H9 (cell line): ENCODE measurements at regions not wholly inside any gene's neighbourhood (a gene's known extent, or its start where the extent isn't known, plus 50 kb on each side); places are given as distances from the start of the nearest gene placed in this dataset.

Source experiments
- DNase-seq: peaks from one replicate; pipeline ENCODE4 v3.0.0-alpha.2; 2017
- H2AFZ ChIP-seq: one replicate; pipeline ENCODE4 v1.6.1; 2013; ENCODE audit warnings: mild to moderate bottlenecking, low read length, control low read depth, moderate library complexity
- H2AK5ac ChIP-seq: 2 replicates; pipeline ENCODE4 v1.6.1; 2013; ENCODE audit warnings: low read length, control low read depth, mixed read lengths; ENCODE audit not compliant: insufficient read length
- H2BK120ac ChIP-seq: one replicate; pipeline ENCODE4 v1.6.1; 2013; ENCODE audit warnings: low read depth, mild to moderate bottlenecking, low read length, control low read depth, inconsistent platforms; ENCODE audit not compliant: poor library complexity, severe bottlenecking
- H2BK12ac ChIP-seq: 2 replicates; pipeline ENCODE4 v1.6.1; 2013; ENCODE audit warnings: low read length, control low read depth, mixed read lengths, low read depth; ENCODE audit not compliant: insufficient read length
- H2BK15ac ChIP-seq: 2 replicates; pipeline ENCODE4 v1.6.1; 2013; ENCODE audit warnings: low read depth, low read length, control low read depth
- H2BK20ac ChIP-seq: one replicate; pipeline ENCODE4 v1.6.1; 2013; ENCODE audit warnings: low read depth, mild to moderate bottlenecking, low read length, control low read depth, inconsistent platforms; ENCODE audit not compliant: poor library complexity, severe bottlenecking
- H2BK5ac ChIP-seq: 2 replicates; pipeline ENCODE4 v1.6.1; 2013; ENCODE audit warnings: low read length, control low read depth, mixed read lengths; ENCODE audit not compliant: insufficient read length
- H3K14ac ChIP-seq: 2 replicates; pipeline ENCODE4 v1.6.1; 2013; ENCODE audit warnings: low read length, control low read depth; ENCODE audit not compliant: insufficient read depth
- H3K18ac ChIP-seq: 2 replicates; pipeline ENCODE4 v1.6.1; 2013; ENCODE audit warnings: low read depth, mild to moderate bottlenecking, mixed read lengths, low read length, control low read depth; ENCODE audit not compliant: insufficient read length
- H3K23ac ChIP-seq: 2 replicates; pipeline ENCODE4 v1.6.1; 2013; ENCODE audit warnings: low read length, control low read depth, mixed read lengths, low read depth; ENCODE audit not compliant: insufficient read length
- H3K23me2 ChIP-seq: 2 replicates; pipeline ENCODE4 v1.6.1; 2013; ENCODE audit warnings: low read depth, mild to moderate bottlenecking, mixed read lengths, low read length, control low read depth; ENCODE audit not compliant: insufficient read length, poor library complexity, severe bottlenecking
- H3K27ac ChIP-seq: 2 replicates; pipeline ENCODE4 v1.5.1; 2013; ENCODE audit warnings: low read length, control low read depth, mixed read lengths, low read depth; ENCODE audit not compliant: insufficient read length
- H3K27me3 ChIP-seq: 2 replicates; pipeline ENCODE4 v1.6.1; 2013; ENCODE audit warnings: low read length, control low read depth, inconsistent platforms; ENCODE audit not compliant: insufficient read depth
- H3K4ac ChIP-seq: 2 replicates; pipeline ENCODE4 v1.6.1; 2013; ENCODE audit warnings: low read depth, mild to moderate bottlenecking, control low read depth, inconsistent platforms, low read length, moderate library complexity
- H3K4me1 ChIP-seq: 2 replicates; pipeline ENCODE4 v1.6.1; 2013; ENCODE audit warnings: low read length, control low read depth, inconsistent platforms; ENCODE audit not compliant: insufficient read depth
- H3K4me2 ChIP-seq: 2 replicates; pipeline ENCODE4 v1.6.1; 2013; ENCODE audit warnings: low read length, control low read depth, mixed read lengths; ENCODE audit not compliant: insufficient read length, insufficient read depth
- H3K56ac ChIP-seq: 2 replicates; pipeline ENCODE4 v1.6.1; 2013; ENCODE audit warnings: low read depth, mild to moderate bottlenecking, mixed read lengths, low read length, control low read depth; ENCODE audit not compliant: insufficient read length
- H3K79me1 ChIP-seq: 2 replicates; pipeline ENCODE4 v1.6.1; 2013; ENCODE audit warnings: low read depth, mild to moderate bottlenecking, moderate library complexity, low read length, control low read depth, inconsistent platforms; ENCODE audit not compliant: insufficient read depth, poor library complexity, severe bottlenecking
- H3K79me2 ChIP-seq: 2 replicates; pipeline ENCODE4 v1.6.1; 2013; ENCODE audit warnings: low read length, control low read depth, inconsistent platforms; ENCODE audit not compliant: insufficient read depth
- H3K9ac ChIP-seq: 2 replicates; pipeline ENCODE4 v1.6.1; 2013; ENCODE audit warnings: low read length, control low read depth, mixed read lengths; ENCODE audit not compliant: insufficient read length; ENCODE audit errors: extremely low read depth
- H3K9me3 ChIP-seq: one replicate; pipeline ENCODE4 v1.6.1; 2013; ENCODE audit warnings: low read depth, low read length, inconsistent platforms; ENCODE audit not compliant: control insufficient read depth
- H3T11ph ChIP-seq: one replicate; pipeline ENCODE4 v1.6.1; 2013; ENCODE audit warnings: mild to moderate bottlenecking, low read length, control low read depth, inconsistent platforms
- H4K20me1 ChIP-seq: one replicate; pipeline ENCODE4 v1.6.1; 2013; ENCODE audit not compliant: control insufficient read depth, insufficient read length, insufficient read depth
- H4K5ac ChIP-seq: 2 replicates; pipeline ENCODE4 v1.6.1; 2013; ENCODE audit warnings: low read depth, mild to moderate bottlenecking, mixed read lengths, low read length, control low read depth; ENCODE audit not compliant: insufficient read length
- H4K8ac ChIP-seq: replicated peaks from 2 replicates; pipeline ENCODE4 v1.6.1; 2013; ENCODE audit warnings: low read length, control low read depth, mixed read lengths, low read depth; ENCODE audit not compliant: insufficient read length
- H4K91ac ChIP-seq: 2 replicates; pipeline ENCODE4 v1.6.1; 2013; ENCODE audit warnings: low read depth, mild to moderate bottlenecking, moderate library complexity, mixed read lengths, low read length, control low read depth; ENCODE audit not compliant: insufficient read length
- H3K27ac Mint-ChIP-seq, 3 experiments: 2 replicates in 2 of 3; 3 replicates in 1 of 3; pipeline ENCODE4 v1.8.0; 2020 to 2021; ENCODE audit warnings: mixed read lengths in 3 of 3, mild to moderate bottlenecking in 1 of 3, moderate library complexity in 1 of 3
- H3K27me3 Mint-ChIP-seq: 2 replicates; pipeline ENCODE4 v1.8.0; 2021; ENCODE audit warnings: low read depth, mild to moderate bottlenecking, moderate library complexity, mixed read lengths
- H3K36me3 Mint-ChIP-seq, 3 experiments: 2 replicates in 2 of 3; 3 replicates in 1 of 3; pipeline ENCODE4 v1.8.0; 2020 to 2021; ENCODE audit warnings: low read depth in 3 of 3, mixed read lengths in 3 of 3; ENCODE audit not compliant: insufficient read depth in 1 of 3
- H3K4me1 Mint-ChIP-seq, 2 experiments: 2 replicates each; pipeline ENCODE4 v1.8.0; 2020; ENCODE audit warnings: mixed read lengths in 2 of 2
- H3K4me3 Mint-ChIP-seq, 2 experiments: 2 replicates in 1 of 2; 3 replicates in 1 of 2; pipeline ENCODE4 v1.8.0; 2020 to 2021; ENCODE audit warnings: mild to moderate bottlenecking in 2 of 2, mixed read lengths in 2 of 2, moderate library complexity in 1 of 2
- H3K9me3 Mint-ChIP-seq, 2 experiments: 2 replicates in 1 of 2; 3 replicates in 1 of 2; pipeline ENCODE4 v1.8.0; 2020; ENCODE audit warnings: mild to moderate bottlenecking in 2 of 2, mixed read lengths in 2 of 2, moderate library complexity in 1 of 2
- WGBS: extraction: QIAGEN DNeasy Blood & Tissue Kit; methylation state at CpG from one replicate; pipeline ENCODE4 v1.1.7; 2013; ENCODE audit warnings: missing lambda C conversion rate, low lambda C conversion rate, mixed read lengths; ENCODE audit not compliant: insufficient read length; ENCODE audit errors: extremely low coverage; 5-methylcytosine and 5-hydroxymethylcytosine counted together
- TF ChIP-seq, protein P1 (sequence below): fragments of 200-600 bp; sonication (generic); conservative IDR thresholded peaks from 3 replicates; pipeline ENCODE4 v1.8.0; 2021; ENCODE audit warnings: antibody characterized with exemption, mild to moderate bottlenecking

DNA sequence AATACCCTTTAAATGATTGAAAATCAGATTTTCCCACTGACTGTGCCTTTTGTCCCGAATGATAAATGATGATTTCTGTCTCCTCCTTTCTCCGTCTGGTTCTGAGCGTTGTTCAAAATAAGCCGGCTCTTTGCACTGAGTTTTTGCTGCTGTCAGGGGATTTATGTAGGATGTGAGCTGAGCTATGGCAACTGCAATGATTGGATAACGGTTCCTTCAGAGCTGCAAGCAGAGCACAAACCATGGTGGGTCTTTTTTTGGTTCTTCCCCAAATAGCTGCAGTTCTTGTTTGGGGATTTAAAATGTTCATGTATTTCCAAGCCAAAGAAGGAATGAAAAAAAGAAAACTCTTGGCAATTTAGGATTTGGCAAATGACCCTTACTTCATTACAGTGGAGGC is 124.5 kb upstream of the CASK start:
- Histone ChIP-seq H4K5ac (no peak overlapping the region), H2BK120ac (no peak overlapping the region), H3K79me2 (no peaks in the 10 kb centered on the region), H2BK20ac (no peak overlapping the region), H3K56ac (no peak overlapping the region), H3K9me3 (no peaks in the 10 kb centered on the region), H3K4ac (no peak overlapping the region), H3K79me1 (no peaks in the 10 kb centered on the region), H4K8ac (no peak overlapping the region), H2AFZ (no peak overlapping the region), H3T11ph (no peak overlapping the region), H3K27ac (no peak overlapping the region), H3K14ac (no peak overlapping the region), H3K18ac (no peak overlapping the region), H4K20me1 (no peaks in the 10 kb centered on the region), H3K9ac (no peak overlapping the region), H2BK5ac (no peak overlapping the region), H3K4me2 (no peak overlapping the region), H3K27me3 (no peaks in the 10 kb centered on the region), H2BK12ac (no peak overlapping the region), H4K91ac (no peak overlapping the region), H2BK15ac (no peak overlapping the region), H3K4me1 (no peaks in the 10 kb centered on the region), H3K23me2 (no peaks in the 10 kb centered on the region), H2AK5ac (no peak overlapping the region), H3K23ac (no peak overlapping the region)
- peaks cover 2% of the 10 kb centered on the region; the same call in 1 of the 2 replicates for H3K27me3 Mint-ChIP-seq
- DNase-seq: no peak
- peaks cover 47 to 50% of the 10 kb centered on the region in 2 experiments for H3K9me3 Mint-ChIP-seq
- TF ChIP-seq, protein P1, sequence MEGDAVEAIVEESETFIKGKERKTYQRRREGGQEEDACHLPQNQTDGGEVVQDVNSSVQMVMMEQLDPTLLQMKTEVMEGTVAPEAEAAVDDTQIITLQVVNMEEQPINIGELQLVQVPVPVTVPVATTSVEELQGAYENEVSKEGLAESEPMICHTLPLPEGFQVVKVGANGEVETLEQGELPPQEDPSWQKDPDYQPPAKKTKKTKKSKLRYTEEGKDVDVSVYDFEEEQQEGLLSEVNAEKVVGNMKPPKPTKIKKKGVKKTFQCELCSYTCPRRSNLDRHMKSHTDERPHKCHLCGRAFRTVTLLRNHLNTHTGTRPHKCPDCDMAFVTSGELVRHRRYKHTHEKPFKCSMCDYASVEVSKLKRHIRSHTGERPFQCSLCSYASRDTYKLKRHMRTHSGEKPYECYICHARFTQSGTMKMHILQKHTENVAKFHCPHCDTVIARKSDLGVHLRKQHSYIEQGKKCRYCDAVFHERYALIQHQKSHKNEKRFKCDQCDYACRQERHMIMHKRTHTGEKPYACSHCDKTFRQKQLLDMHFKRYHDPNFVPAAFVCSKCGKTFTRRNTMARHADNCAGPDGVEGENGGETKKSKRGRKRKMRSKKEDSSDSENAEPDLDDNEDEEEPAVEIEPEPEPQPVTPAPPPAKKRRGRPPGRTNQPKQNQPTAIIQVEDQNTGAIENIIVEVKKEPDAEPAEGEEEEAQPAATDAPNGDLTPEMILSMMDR: no peak
- H3K4me3 Mint-ChIP-seq: no peak overlapping the region
- H3K36me3 Mint-ChIP-seq: no peaks in the 10 kb centered on the region; a peak in 4 of 7 replicates
- no peaks in the 10 kb centered on the region for H3K4me1 Mint-ChIP-seq
- no peak overlapping the region for H3K27ac Mint-ChIP-seq
- WGBS: no CpG with 5 or more reads among the region's 5 CpGs
